ENCODE measurements at regions not wholly inside any gene's neighbourhood (a gene's known extent, or its start where the extent isn't known, plus 50 kb on each side); places are given as distances from the start of the nearest gene placed in this dataset.

DNA sequence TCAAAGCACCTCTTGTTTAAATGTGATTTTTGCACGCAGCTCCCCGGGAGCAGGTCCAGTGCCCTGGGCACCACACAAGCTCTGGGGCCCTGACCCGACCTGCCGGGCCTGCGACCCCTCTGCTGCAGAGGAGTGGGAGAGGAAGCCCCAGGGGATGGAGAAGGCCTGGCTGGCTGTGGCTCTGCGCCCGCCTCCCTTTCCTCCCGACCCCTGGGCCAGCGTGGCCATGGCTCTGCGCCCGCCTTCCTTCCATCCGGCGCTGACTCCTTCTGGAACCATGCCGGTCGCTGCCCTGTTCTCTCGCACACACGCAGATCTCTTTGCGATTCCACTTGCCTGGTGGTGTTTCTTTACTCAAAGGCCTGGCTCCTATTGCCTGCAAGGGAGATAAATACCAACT, 166.5 kb upstream of the SALL3 start:
- TF ChIP-seq, protein P1, sequence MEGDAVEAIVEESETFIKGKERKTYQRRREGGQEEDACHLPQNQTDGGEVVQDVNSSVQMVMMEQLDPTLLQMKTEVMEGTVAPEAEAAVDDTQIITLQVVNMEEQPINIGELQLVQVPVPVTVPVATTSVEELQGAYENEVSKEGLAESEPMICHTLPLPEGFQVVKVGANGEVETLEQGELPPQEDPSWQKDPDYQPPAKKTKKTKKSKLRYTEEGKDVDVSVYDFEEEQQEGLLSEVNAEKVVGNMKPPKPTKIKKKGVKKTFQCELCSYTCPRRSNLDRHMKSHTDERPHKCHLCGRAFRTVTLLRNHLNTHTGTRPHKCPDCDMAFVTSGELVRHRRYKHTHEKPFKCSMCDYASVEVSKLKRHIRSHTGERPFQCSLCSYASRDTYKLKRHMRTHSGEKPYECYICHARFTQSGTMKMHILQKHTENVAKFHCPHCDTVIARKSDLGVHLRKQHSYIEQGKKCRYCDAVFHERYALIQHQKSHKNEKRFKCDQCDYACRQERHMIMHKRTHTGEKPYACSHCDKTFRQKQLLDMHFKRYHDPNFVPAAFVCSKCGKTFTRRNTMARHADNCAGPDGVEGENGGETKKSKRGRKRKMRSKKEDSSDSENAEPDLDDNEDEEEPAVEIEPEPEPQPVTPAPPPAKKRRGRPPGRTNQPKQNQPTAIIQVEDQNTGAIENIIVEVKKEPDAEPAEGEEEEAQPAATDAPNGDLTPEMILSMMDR (IDR thresholded peaks at IDR 0.05; ENCODE audit: insufficient read depth, low read length): no peak
- no peak overlapping the region for H3K4me3 ChIP-seq (ENCODE audit: low read depth, low read length)
- DNase-seq (ENCODE audit: low read depth): no peak

DNA sequence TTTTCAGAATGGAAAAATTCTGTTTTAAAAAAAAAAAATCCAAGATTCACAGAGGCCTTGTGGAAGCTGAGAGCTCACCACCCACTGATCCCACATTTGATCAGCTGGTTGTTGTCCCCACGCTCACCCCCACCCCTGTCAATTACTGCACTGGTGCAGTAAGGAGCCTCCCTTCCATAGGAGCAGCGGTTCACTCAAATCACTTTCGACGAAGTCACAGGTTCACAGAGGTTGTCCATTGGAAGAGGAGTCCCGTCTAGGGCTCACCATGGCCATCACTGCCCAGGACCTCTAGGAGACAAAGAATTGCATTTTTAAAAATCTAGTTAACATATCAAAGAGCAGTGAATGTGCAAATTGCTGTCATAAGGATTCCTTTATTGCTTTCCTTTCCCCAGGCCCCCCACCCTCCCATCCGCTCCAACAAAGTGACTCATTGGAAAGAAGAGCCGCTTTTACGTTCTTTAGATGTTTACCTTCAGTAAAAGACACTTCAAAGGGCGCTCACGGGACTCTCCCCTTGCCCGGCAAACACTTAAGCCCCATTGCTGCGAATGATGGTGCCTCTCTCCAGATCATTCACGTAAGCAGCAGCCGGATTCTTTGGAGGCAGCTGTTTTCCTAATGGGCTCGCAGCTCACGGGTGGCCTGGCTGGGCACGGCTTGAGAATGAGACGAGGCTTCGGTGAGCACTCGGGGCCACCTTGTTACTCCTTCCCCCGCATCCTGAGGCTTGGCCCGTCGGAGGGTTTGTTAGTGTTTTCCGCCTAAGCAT, 165.5 kb upstream of the SALL3 start:
- H3K4me3 ChIP-seq (ENCODE audit: low read depth, low read length): no peak overlapping the region
- TF ChIP-seq, protein P1 (IDR thresholded peaks at IDR 0.05; ENCODE audit: insufficient read depth, low read length): no peak
- DNase-seq (ENCODE audit: low read depth): no peak

DNA sequence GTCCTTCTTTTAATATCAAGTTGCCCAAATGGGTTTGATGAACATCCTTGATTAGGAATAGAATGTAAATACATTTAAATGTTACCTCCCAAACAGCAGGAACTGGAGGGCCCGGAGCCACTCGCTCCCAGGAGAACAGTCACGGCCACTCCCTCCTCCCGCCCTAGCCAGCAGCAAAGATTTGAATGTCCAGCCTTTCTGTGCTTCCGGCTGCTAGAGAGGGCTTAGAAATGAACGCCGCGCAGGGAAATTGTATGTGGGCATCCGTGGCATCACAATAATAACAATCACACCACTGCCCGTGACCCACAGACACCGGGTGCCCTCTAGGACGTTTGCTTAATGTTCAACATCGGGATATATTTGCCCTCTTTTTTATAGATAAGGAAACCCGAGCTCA, 164.9 kb upstream of the SALL3 start:
- no peak for DNase-seq (ENCODE audit: low read depth)
- TF ChIP-seq, protein P1 (IDR thresholded peaks at IDR 0.05; ENCODE audit: insufficient read depth, low read length): no peak
- H3K4me3 ChIP-seq (ENCODE audit: low read depth, low read length): no peak overlapping the region

DNA sequence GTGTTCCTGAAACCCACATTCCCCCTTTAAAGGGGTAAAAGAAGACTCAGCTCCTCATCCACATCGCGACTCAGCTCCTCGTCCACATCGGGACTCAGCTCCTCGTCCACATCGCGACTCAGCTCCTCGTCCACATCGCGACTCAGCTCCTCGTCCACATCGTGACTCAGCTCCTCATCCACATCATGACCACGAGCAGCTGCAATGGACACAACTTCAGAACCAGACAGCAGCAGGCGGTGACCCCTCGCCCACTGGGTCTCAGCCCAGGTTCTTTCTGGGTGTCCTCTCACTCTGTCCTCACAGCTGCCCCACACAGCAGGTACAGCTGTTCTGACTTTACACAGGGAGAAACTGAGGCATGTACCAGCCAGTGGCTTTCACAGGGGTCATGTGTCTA, 163.5 kb upstream of the SALL3 start:
- TF ChIP-seq, protein P1 (IDR thresholded peaks at IDR 0.05; ENCODE audit: insufficient read depth, low read length): no peak
- H3K4me3 ChIP-seq (ENCODE audit: low read depth, low read length): no peak overlapping the region
- no peak for DNase-seq (ENCODE audit: low read depth)

DNA sequence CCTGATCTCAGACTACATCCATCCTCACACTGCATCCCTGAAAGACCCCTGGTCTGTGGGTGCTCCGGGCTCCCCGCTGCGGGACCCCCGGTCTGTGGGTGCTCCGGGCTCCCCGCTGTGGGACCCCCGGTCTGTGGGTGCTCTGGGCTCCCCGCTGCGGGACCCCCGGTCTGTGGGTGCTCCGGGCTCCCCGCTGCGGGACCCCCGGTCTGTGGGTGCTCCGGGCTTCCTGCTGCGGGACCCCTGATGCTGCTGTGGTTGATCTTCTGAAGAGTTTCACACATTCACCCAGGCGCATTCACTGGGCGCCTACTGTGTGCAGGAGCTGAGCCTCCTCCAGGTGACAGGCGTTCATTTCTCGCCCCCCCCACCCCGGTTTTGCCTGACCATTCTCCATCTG, 162.7 kb upstream of the SALL3 start:
- TF ChIP-seq, protein P1 (IDR thresholded peaks at IDR 0.05; ENCODE audit: insufficient read depth, low read length): no peak
- H3K4me3 ChIP-seq (ENCODE audit: low read depth, low read length): no peak overlapping the region
- DNase-seq (ENCODE audit: low read depth): no peak

DNA sequence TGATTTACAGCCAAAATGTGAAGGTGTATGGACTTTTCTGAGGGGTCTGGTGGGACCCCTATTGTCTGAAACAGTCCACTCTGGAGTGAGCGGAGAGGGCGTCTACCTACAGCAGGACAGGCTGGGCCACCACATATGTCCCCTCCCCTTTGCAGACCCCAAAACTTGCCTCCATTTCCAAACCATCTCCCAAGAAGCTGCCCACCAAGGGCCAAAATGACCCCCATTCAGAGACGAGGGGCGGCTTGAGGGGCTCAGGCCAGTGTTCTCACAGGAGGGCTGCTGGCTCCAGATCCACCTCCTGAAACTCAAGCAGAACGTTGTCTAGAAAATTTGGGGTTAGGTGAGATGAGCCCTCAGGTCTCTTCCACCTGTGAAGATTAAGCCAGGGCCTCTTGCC, 161.1 kb upstream of the SALL3 start:
- TF ChIP-seq, protein P1 (IDR thresholded peaks at IDR 0.05; ENCODE audit: insufficient read depth, low read length): no peak
- H3K4me3 ChIP-seq (ENCODE audit: low read depth, low read length): no peak overlapping the region
- DNase-seq (ENCODE audit: low read depth): no peak

DNA sequence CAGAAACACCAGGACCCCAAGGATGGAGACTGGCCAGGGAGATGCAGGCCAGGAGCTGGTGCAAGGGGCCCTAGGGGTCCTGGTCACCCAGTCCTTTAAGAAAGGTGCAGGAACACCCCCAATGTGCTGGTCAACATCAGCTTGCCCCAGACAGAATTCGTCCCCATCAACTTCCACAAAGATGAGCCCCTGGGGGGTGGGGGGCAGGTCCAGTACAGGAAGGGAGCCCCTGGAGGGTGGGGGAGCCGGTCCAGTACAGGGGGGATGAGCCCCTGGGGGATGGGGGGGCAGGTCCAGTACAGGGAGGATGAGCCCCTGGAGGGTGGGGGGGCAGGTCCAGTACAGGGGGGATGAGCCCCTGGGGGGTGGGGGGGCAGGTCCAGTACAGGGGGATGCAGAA, 160.7 kb upstream of the SALL3 start:
- DNase-seq (ENCODE audit: low read depth): no peak
- TF ChIP-seq, protein P1 (IDR thresholded peaks at IDR 0.05; ENCODE audit: insufficient read depth, low read length): no peak
- H3K4me3 ChIP-seq (ENCODE audit: low read depth, low read length): no peak overlapping the region

Data from fibroblast of the aortic adventitia (primary cell).